C4-2B (cell line): ENCODE measurements at regions not wholly inside any gene's neighbourhood (a gene's known extent, or its start where the extent isn't known, plus 50 kb on each side); places are given as distances from the start of the nearest gene placed in this dataset.

Source experiments
- ZFX ChIP-seq: fragments of 450-650 bp; IDR thresholded peaks from 2 replicates; pipeline ENCODE4 v1.6.1; 2017
- TF ChIP-seq, protein P1 (sequence below): fragments of 450-650 bp; conservative IDR thresholded peaks from 2 replicates; pipeline ENCODE4 v1.5.1; 2017; ENCODE audit warnings: mild to moderate bottlenecking

DNA sequence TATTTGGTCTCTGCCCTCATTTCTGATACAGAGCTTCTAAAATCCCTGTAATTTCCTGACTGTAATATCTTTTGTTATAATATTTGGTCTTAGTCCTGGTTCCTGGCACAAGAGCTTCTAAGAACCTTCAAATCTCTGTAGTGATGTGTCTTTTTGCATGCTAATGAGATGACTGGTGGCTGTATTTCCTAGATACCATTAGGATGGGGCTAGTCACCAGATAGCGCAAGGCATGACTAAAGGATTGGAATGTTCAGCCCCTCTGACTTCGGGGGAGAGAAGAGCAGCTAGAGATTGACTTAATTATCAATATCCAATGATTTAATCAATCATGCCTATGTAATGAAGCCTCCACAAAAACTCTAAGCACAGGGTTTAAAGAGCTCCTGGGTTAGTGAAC is 620.8 kb upstream of the ACVR2A start:
- TF ChIP-seq, protein P1, sequence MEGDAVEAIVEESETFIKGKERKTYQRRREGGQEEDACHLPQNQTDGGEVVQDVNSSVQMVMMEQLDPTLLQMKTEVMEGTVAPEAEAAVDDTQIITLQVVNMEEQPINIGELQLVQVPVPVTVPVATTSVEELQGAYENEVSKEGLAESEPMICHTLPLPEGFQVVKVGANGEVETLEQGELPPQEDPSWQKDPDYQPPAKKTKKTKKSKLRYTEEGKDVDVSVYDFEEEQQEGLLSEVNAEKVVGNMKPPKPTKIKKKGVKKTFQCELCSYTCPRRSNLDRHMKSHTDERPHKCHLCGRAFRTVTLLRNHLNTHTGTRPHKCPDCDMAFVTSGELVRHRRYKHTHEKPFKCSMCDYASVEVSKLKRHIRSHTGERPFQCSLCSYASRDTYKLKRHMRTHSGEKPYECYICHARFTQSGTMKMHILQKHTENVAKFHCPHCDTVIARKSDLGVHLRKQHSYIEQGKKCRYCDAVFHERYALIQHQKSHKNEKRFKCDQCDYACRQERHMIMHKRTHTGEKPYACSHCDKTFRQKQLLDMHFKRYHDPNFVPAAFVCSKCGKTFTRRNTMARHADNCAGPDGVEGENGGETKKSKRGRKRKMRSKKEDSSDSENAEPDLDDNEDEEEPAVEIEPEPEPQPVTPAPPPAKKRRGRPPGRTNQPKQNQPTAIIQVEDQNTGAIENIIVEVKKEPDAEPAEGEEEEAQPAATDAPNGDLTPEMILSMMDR, result no peak
- no peak for TF ChIP-seq ZFX
